ENCODE measurements at regions not wholly inside any gene's neighbourhood (a gene's known extent, or its start where the extent isn't known, plus 50 kb on each side); places are given as distances from the start of the nearest gene placed in this dataset.
A peak's percentile ranks its signal among the peaks of the same experiment; 100 is the strongest.

- CTCF ChIA-PET, result no interaction called here
- DNase-seq, result peak; percentile 21
Measured at GRCh38 chr7:113561446-113561845, 357.4 kb downstream of the PPP1R3A start.

More at GRCh38 chr7:113561446-113561845, 357.4 kb downstream of the PPP1R3A start:
- TF ChIP-seq POLR2A (IDR thresholded peaks at IDR 0.05; ENCODE audit: low read depth, low read length) (no peak), CEBPB (IDR thresholded peaks at IDR 0.05; ENCODE audit: low read depth, low read length) (no peak), NFE2L2 (IDR thresholded peaks at IDR 0.05; ENCODE audit: low read depth, low read length) (no peak), RAD21 (IDR thresholded peaks at IDR 0.05; ENCODE audit: low read length) (no peak)
- Histone ChIP-seq H3K4me3 (ENCODE audit: insufficient read depth, low read depth, low read length) (no peak overlapping the region), H3K18ac (ENCODE audit: low read depth, low read length) (no peak overlapping the region), H2AFZ (replicated peaks; ENCODE audit: low read length, poor library complexity) (no peak overlapping the region), H3K27me3 (ENCODE audit: control insufficient read depth, insufficient read depth, low read length) (no peaks in the 10 kb centered on the region), H3K4ac (ENCODE audit: low read depth, low read length) (no peak overlapping the region), H2AK5ac (ENCODE audit: low read depth, low read length) (no peak overlapping the region), H2BK5ac (ENCODE audit: low read depth, low read length, poor library complexity, severe bottlenecking) (no peak overlapping the region), H3K4me2 (ENCODE audit: low read depth, low read length) (no peak overlapping the region), H2AK9ac (replicated peaks; ENCODE audit: low read depth, low read length, poor library complexity) (no peak overlapping the region), H3K14ac (replicated peaks; ENCODE audit: low read depth, low read length) (no peak overlapping the region), H3K79me1 (ENCODE audit: low read depth in 1 of 2, low read length in 2 of 2) (no peaks in the 10 kb centered on the region), H2BK15ac (ENCODE audit: low read depth, low read length) (no peak overlapping the region), H2BK120ac (ENCODE audit: low read depth, low read length) (no peak overlapping the region), H3K9me3 (ENCODE audit: control insufficient read depth, insufficient read depth, low read length) (no peaks in the 10 kb centered on the region; the same call in 1 of the 2 replicates), H3K36me3 (ENCODE audit: control insufficient read depth, insufficient read depth, low read length) (no peaks in the 10 kb centered on the region), H2BK20ac (ENCODE audit: low read depth, low read length) (no peak overlapping the region), H4K8ac (ENCODE audit: low read depth in 2 of 2, low read length in 2 of 2) (no peak overlapping the region), H3K56ac (ENCODE audit: extremely low read depth, insufficient read depth, low read length) (no peak overlapping the region), H3K9ac (ENCODE audit: low read depth, low read length) (no peak overlapping the region), H3K23ac (ENCODE audit: low read depth, low read length) (no peak overlapping the region), H3K27ac (ENCODE audit: insufficient read depth, low read length) (no peak overlapping the region), H3K4me1 (ENCODE audit: control insufficient read depth, insufficient read depth, low read length) (no peaks in the 10 kb centered on the region), H4K91ac (ENCODE audit: insufficient read depth, low read depth, low read length) (no peak overlapping the region), H3K9me1 (ENCODE audit: insufficient read depth, low read length) (no peaks in the 10 kb centered on the region), H4K5ac (ENCODE audit: low read depth, low read length) (no peak overlapping the region), H4K20me1 (ENCODE audit: insufficient read depth, low read length) (no peaks in the 10 kb centered on the region)
- WGBS, 2 experiments (ENCODE audit: extremely low coverage in 2 of 2, insufficient read length in 1 of 2), result no CpG with 5 or more reads among the region's 2 CpGs
- in situ Hi-C loops (cut with MboI; ENCODE audit: low sequenced_read_pairs), result no loop called here
- 0 out of 2 replicates have a peak, but pooled peaks have one; percentile 42 for ATAC-seq (ENCODE audit: low read depth)
- POLR2A ChIA-PET (ENCODE audit: unreplicated experiment), result no interaction called here
- BruUV-seq (replicated peaks), result no TSS peak
- dilution Hi-C loops (cut with HindIII; ENCODE audit: low sequenced_read_pairs, unreplicated experiment), result no loop called here
- intact Hi-C loops (cut with micrococcal nuclease), result no loop called here

All from IMR-90 (cell line).